GM21717 (cell line): ENCODE measurements at regions not wholly inside any gene's neighbourhood (a gene's known extent, or its start where the extent isn't known, plus 50 kb on each side); places are given as distances from the start of the nearest gene placed in this dataset.
"Not testable (repeated sequence)": the region's sequence is repeated elsewhere in the genome, so short reads cannot be mapped to it uniquely, and the experiment has no call there.

Experiments used
- ATAC-seq: cut with Tn5 transposase; IDR thresholded peaks from one replicate; pipeline ENCODE4 v1.9.1; 2021; ENCODE audit warnings: mild to moderate bottlenecking, moderate library complexity; ENCODE audit not compliant: unreplicated experiment

DNA sequence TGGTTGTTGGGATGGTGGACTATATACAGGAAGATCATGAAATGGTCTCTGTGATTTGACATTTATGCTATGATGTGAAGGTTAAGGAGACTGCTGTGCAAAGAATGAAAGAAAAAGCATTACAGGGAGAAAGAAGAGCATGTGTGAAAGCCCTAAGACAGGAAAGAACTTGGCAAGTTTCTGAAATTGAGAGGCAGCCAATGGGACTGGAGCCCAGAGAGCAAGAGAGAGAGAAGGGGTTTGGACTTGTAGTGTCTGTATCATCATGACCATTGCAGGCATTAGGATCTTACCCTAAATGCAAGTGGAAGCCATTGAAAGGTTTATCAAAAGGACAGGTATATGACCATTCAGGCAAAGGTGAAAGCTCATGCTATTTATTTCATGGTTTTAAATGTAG, 147.1 kb downstream of the NAA11 start:
- ATAC-seq: no peak

DNA sequence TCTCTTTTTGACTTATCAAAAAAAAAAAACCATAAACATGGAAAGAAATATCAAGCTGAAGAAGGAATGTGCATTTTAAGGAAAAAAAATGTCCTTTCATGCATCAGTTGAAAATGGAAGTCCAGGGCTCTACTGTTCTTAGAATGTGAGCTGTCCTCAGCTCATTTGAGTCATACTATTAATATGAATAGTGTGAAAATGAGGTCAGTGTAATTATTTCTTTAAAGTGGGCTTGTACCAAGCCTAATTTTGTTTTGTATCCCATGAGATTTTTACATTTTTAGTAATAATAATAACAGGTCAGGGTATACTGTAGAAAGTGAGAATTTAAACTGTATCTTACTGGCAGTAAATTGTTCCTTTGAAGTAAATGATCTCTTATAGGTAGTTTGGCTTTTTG, 148.5 kb downstream of the NAA11 start:
- ATAC-seq: no peak

DNA sequence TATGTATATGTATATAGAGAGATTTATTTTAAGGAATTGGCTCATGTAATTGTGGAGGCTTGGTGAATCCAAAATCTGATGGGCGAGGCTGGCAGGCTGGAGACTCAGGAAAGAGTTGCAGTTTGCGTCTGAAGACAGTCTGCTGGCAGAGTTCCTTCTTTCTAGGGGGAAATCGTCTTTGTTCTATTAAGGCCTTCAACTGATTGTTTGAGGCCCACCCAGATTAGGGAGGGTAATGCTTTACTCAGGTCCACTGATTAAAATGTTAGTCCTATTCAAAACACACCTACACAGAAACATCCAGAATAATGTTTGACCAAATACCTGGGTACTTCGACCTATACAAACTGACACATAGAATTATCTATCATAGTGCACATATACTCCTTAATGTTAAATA, 149.5 kb downstream of the NAA11 start:
- ATAC-seq: no peak

DNA sequence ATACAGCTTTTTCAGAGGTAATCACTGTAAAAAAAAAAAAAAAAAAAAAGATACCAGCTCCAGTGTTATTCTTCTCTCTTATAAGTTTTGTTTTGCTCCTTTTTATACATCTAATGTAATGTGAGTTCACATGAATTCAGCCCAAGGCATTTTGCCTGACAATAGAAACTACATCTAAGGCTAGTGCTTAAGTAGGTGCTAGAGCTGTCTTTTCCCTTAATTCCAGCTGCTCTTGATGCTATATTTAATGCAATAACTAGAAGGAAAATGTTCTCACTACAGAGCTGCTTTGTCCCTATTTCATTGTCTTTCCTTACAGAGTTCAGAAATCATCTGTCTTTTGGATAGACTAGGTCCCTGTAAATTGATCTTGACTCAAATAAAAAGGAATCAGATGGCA, 150.1 kb downstream of the NAA11 start:
- ATAC-seq: no peak

DNA sequence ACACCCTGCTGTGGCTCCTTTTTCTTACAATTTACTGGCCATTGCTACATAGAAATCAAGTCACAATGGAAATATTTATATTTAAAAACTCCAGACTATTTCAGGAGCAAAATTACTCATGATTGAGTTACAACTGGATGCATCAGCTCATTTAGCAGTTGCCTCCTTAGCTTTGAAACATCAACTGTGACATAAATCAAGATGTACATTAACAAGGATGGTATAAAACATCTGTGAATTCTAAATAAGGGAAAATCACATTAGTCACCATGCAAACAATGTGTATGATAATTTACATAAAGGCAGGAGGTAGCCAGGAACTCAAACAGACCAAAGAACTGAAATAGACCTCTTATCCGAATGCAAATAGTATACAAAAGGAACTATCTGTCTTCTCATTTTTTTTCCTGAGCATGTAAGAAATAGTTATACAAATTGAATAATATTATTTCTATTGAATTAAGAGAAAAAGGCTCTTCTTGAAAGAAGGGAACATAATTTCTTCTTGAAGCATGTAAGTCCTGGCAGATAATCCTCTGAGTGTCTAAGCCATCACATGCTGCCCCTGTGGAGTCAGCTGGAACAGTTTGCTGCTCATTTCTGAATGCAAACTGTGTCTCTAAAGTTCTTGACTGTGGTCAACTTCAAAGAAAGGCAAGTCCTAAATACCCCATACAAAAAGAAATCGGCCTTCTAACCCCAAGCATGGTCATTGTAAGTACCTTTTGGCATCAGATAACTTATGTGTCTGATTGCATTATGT, 151.2 kb downstream of the NAA11 start:
- ATAC-seq: no peak

DNA sequence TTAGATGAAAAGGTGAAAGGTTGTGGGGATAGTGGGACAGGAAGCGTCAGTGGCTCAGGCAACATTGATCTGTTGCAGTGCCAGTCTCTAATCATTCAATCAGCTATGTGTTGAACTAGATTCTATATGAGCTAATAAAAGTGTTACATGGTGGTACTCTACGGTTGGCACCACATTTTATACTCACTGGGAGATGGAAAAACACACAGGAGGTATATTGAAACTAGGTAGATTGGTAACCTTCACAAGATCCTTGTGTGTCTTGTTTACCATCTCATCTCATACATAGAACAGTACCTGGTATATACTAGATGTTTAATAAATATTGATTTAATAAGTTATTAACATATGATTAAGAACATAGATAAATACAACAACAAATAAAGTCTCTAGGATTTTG, 152.7 kb downstream of the NAA11 start:
- no peak for ATAC-seq

DNA sequence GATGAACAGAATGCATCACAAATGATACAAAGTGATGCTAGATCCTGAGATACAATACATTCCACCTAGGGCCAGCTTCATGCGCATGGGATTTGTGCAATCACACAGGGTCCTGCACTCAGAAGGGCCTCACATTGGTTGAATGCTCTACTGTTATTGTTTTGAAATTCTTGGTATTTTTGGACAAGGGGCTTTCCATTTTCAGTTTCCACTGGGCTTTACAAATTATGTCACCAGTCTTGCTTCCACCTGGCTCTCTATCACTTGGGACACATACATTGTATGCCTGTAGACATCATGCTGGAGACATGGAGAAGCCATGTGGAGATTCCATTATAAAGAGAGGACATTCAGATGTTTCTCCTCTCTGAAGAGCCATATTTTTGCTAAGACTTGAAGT, 155.8 kb downstream of the NAA11 start:
- no peak for ATAC-seq

DNA sequence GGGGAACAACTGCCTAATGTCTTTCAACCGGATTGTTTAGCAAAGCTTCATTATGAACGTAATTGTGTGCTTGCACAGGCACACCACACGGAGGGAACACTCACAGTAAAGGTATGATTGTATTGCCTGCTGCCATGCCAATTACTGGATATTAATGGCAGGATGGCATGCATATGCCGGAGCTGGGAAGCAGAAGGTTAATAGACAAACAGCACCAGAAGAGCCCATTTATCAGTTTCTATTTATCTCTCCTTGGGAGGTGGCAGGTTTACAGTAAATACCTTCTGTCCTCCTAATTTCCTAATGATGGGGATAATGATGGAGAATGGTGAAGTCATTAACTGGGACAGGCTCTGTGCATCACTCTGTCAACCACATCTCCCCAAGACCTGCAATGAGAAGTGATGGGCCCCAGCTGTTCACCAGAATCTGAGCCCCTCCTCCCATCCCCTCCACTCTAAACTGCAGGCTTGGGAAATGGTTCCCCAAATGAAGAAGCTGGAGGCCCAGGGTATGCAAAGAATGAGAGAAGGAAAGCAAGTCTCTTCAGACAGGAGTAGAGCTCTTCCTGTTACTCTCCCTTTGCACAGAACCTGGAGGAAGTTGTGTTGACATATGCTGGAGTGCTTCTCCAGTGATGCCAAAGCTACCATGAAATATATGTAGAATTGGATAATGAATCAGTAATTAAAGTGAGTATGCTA, 160.8 kb downstream of the NAA11 start:
- no peak for ATAC-seq

DNA sequence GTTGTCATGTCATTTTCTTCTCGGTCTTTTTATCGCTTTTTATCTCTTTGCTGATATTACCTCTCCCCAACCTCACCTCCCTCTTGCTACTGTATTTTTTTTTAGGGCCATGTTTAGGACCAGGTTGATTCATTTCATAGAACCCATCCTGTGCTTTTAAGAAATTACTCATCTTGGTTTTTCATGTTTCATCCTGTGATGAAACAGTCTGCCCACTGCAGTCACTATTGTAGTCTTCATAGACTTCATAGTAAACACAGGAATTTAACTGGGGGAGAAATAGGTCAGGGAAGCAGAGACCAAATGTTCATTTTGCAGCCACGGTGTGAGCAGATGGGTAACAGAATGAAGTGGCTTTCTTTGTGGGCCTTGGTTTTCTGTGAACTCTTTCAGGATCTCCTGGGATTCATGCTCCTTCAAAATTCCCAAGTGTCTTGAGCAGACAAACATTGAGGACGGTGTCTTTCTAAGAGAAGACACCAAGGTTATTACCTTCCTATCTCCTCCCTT, 161.8 kb downstream of the NAA11 start:
- no peak for ATAC-seq

DNA sequence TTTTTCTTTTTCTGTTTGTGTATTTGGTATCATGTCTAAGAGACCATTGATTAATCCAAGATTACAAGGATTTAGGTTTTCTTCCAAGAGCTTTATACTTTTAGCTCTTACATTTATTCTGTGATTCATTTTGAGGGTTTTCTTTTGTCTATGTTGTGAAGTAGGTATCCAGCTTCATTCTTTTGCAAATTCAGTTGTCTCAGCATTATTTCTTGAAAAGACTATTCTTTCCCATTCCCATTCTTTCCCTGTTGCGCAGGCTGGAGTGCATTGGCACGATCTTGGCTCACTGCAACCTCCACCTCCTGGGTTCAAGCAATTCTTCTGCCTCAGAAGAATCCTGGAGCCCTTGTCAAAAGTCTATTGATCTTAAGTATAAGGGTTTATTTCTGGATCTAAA, 164.9 kb downstream of the NAA11 start:
- ATAC-seq: no peak

DNA sequence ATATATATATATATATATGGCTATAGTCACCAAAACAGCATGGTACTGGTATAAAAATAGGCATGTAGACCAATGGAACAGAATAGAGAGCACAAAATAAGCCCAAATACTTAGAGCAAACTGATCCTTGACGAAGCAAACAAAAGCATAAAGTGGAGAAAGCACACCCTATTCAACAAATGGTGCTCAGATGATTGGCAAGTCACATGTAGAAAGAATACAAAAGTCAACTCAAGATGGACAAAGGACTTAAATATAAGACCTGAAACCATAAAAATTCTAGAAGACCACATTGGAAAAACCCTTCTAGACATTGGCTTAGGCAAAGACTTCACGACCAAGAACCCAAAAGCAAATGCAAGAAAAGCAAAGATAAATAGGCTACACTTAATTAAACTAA, 167.2 kb downstream of the NAA11 start:
- ATAC-seq: not testable (repeated sequence)

DNA sequence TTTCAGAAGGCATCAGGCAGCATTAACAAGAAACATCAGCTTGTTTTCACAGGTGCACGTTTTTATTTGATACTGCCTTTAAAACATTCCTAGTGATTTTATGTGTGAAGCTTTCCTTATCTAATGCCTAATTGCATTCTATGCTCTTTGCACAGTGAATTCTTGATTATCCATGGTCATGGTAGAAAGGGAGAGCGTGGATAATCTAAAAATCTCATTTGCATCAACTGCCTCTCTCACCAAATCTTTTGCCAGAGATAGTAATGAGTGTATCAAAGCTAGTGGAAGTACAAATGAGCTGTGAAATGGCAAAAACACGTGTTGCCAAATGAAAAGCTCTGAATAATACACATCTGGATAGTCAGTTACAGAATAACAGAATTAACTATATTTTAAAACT, 170.5 kb downstream of the NAA11 start:
- no peak for ATAC-seq

DNA sequence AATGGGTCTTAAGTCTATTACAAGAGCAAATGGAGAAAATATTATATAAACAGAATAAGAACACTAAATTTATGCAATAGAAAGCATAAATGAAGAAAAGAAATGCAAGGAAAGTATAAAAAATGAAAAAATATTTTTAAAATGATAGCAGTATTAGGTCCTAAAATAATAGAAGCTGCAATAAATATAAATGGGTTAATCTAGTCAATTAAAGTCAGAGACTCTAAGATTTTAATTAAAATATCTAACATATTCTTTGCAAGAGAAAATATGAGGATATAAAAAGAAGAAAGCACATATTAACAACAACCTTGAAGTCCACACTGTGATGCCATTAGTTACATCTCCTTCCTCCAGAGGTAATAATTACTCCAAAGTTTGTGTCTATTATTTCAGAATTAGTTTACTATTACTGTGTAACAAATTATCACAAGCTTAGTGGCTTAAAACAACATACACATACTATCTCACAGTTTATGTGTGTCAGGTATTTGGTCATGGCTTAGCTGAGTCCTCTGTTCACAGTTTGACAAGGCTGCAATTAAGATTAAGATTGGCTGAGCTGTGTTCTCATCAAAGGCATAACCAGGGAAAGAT, 174.9 kb downstream of the NAA11 start:
- ATAC-seq: no peak

DNA sequence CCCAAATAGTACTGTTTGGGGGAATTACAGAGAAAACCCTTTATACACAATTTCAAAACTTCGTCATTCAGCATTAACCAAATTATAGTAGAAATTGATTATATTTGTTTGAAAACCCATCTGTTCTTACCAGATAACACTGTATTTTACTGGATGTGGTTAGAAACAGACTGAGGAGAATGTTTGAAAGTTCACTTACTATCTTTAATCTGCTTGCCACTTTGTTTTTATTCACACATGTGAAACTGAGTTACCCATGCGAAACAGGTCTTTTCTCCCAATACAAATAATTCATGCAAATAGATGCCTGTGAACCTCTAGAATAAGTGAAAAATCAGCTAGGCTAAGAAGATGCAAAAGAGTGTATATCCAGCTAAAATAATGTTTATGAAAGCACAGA, 177.5 kb downstream of the NAA11 start:
- no peak for ATAC-seq

DNA sequence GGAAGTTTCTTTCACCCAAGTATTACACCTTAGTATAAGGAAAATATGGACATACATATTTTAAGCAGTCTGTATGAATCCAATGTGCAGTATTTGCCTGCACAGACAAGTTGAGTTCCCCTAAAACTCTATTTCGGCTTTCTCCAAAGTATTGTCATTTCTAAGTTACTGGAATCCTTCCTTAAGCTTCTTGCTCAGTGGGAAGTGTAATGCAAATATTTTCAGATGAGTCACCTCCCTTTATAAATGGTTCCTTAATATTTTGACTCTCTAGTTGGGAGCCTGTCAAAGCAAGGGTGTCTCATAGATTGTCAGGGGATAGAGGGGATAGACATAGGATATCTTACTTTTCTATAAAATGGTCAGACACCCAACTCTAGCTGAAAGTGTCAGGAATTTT, 178.6 kb downstream of the NAA11 start:
- no peak for ATAC-seq

DNA sequence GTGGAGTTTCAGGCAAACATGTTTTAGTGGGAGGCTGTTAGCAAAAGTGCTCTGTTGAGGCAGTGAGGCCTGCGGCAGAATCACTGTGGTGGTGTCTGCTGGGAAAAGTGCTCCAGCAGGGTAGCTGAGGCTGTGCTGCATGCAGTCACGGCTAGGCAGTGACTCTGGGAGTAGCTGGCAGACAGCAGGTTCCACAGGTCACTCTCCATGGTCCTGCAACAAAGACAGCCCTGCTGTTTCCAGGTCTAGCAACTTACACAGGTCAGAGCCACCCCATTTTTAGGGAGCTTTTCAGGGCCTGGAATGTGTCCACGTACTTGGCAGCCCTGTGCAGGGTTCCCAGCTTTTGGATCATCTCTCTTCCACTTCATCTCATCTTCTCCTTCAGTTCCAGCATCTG, 184.3 kb downstream of the NAA11 start:
- no peak for ATAC-seq

DNA sequence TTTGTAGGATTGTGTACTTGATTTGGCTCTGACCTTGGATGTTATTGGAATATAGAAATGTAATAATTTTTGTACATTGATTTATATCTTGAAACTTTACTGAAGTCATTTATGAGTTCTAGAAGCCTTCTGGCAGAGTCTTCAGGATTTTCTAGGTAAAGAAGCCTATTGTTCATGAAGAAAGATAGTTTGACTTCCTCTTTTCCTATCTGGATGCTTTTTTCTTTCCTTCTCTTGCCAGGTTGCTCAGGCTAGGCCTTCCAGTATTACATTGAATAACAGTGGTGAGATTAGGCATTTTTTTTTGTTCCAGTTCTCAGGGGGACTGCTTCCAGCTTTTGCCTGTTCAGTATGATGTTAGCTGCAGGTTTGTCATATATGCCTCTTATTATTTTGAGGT, 191.1 kb downstream of the NAA11 start:
- no peak for ATAC-seq

DNA sequence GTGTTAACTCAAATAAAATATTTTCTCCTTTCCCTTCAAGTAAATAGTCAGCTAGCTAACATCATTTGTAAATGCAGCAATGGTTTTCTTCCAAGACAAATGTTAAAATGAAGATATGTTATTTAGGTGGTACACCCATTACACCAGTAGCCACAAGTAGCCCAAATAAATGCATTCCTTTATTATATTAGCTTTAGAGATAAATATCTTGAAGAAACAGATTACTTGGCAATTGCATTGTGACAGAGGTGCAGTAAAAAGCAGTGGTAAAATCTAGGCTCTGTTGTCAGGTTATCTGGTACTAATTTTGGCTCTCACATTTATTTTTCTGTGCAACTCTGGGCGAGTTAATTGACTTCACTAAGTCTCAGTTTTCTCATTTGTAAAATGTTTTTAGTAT, 193.0 kb downstream of the NAA11 start:
- ATAC-seq: no peak

DNA sequence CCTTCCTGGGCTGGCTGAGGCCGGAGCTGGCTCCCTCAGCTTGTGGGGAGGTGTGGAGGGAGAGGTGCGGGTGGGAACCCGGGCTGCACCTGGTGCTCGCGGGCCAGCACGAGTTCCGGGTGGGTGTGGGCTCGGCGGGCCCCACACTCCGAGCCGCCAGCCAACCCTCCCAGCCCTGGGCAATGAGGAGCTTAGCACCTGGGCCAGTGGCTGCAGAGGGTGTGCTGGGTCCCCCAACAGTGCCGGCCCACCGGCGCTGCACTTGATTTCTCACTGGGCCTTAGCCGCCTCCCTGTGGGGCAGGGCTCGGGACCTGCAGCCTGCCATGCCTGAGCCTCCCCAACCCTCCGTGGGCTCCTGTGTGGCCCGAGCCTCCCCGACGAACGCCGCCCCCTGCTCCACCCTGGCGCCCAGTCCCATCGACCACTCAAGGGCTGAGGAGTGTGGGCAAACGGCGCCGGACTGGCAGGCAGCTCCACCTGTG, 182.7 kb upstream of the PAQR3 start:
- no peak for ATAC-seq

DNA sequence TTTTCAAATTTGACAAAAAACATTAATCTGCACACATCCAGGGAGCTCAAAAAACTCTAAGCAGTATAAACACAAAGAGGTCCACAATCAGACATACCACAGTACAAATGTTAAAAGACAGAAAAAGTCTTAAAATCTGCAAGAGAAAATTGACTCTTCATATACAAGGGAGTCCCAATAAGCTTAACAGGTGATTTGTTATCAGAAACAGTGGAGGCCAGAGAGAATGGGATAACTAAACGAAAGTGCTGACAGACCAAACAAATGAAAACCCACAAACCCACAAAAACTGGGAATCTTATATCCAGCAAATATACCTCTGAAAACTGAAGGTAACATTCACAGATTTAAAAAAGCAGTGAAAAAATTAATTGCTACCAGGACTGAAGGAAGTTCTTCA, 182.0 kb upstream of the PAQR3 start:
- ATAC-seq: no peak

DNA sequence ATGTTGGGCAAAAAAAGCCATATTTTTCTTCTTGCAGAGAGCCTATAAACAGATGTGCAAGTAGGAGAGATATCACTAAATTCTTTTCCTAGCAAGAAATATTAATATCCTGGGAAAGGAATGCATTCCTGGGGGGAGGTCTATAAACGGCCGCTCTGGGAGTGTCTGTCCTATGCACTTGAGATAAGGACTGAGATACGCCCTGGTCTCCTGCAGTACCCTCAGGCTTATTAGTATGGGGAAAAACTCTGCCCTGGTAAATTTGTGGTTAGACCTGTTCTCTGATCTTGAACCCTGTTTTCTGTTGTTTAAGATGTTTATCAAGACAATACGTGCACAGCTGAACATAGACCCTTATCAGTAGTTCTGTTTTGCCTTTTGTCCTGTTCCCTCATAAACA, 177.8 kb upstream of the PAQR3 start:
- not testable (repeated sequence) for ATAC-seq

DNA sequence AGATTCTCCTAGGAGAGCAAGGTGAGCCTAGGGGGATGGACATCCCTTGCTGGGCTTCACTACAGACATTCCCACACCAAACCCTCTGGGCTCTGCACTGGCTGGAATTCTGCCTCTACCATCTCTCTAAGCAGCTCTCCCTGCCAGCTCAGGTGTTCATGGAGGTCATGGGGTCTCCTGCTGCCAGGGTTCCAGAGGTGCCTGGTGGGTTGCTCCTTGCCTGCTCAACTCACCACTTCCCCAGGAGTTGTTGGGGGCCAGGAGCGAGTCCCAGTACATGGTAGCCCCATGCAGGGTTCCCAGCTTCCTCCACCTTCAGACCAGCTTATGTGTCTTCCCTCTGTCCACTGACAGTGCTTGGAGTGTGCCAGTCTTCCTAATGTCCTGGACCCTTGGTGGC, 167.8 kb upstream of the PAQR3 start:
- ATAC-seq: no peak
